GM23248 (cell line): ENCODE measurements at regions not wholly inside any gene's neighbourhood (a gene's known extent, or its start where the extent isn't known, plus 50 kb on each side); places are given as distances from the start of the nearest gene placed in this dataset.

Experiments used
- DNase-seq: peaks from one replicate; pipeline ENCODE4 v3.0.0-alpha.2; 2015
- H2AFZ ChIP-seq: fragments of 200-600 bp; sonication (generic); 2 replicates; pipeline ENCODE4 v1.6.1; 2016; ENCODE audit warnings: antibody characterized with exemption
- H3F3A ChIP-seq: fragments of 200-600 bp; sonication (generic); 2 replicates; pipeline ENCODE4 v1.6.1; 2016; ENCODE audit warnings: mild to moderate bottlenecking, antibody characterized with exemption, mixed run types; ENCODE audit not compliant: insufficient read depth
- H3K27ac ChIP-seq: fragments of 200-600 bp; sonication (generic); 2 replicates; pipeline ENCODE4 v1.5.1; 2016; ENCODE audit warnings: mild to moderate bottlenecking
- H3K27me3 ChIP-seq: fragments of 200-600 bp; sonication (generic); replicated peaks from 2 replicates; pipeline ENCODE4 v1.6.1; 2016; ENCODE audit warnings: mild to moderate bottlenecking; ENCODE audit not compliant: insufficient read depth
- H3K36me3 ChIP-seq: fragments of 200-600 bp; sonication (generic); 2 replicates; pipeline ENCODE4 v1.6.1; 2016; ENCODE audit warnings: low read depth, mild to moderate bottlenecking
- H3K4me1 ChIP-seq: fragments of 200-600 bp; sonication (generic); 2 replicates; pipeline ENCODE4 v1.6.1; 2016; ENCODE audit warnings: mild to moderate bottlenecking; ENCODE audit not compliant: insufficient read depth
- H3K4me2 ChIP-seq: fragments of 200-600 bp; sonication (generic); one replicate; pipeline ENCODE4 v1.6.1; 2016; ENCODE audit warnings: mild to moderate bottlenecking; ENCODE audit not compliant: unreplicated experiment
- H3K4me3 ChIP-seq: fragments of 200-600 bp; sonication (generic); 2 replicates; pipeline ENCODE4 v1.5.1; 2016; ENCODE audit warnings: mild to moderate bottlenecking
- H3K79me2 ChIP-seq: fragments of 200-600 bp; sonication (generic); 2 replicates; pipeline ENCODE4 v1.6.1; 2016; ENCODE audit warnings: mild to moderate bottlenecking; ENCODE audit not compliant: insufficient read depth
- H3K9ac ChIP-seq: fragments of 200-600 bp; sonication (generic); 2 replicates; pipeline ENCODE4 v1.6.1; 2016; ENCODE audit warnings: mild to moderate bottlenecking
- H3K9me2 ChIP-seq: fragments of 200-600 bp; sonication (generic); 2 replicates; pipeline ENCODE4 v1.6.1; 2016; ENCODE audit warnings: mixed run types, mild to moderate bottlenecking, moderate library complexity; ENCODE audit not compliant: insufficient read depth
- H3K9me3 ChIP-seq: fragments of 200-600 bp; sonication (generic); one replicate; pipeline ENCODE4 v1.6.1; 2017; ENCODE audit warnings: low read depth
- H4K20me1 ChIP-seq: fragments of 200-600 bp; sonication (generic); 2 replicates; pipeline ENCODE4 v1.6.0; 2016; ENCODE audit not compliant: insufficient read depth
- EZH2 ChIP-seq: fragments of 200-600 bp; sonication (generic); IDR thresholded peaks from 2 replicates; pipeline ENCODE4 v1.6.1; 2018; ENCODE audit warnings: antibody characterized with exemption, mild to moderate bottlenecking; ENCODE audit not compliant: insufficient read depth, poor library complexity, severe bottlenecking
- EZH2phosphoT487 ChIP-seq: fragments of 200-600 bp; sonication (generic); IDR thresholded peaks from 2 replicates; pipeline ENCODE4 v1.6.1; 2018; ENCODE audit warnings: antibody characterized with exemption, moderate library complexity, mild to moderate bottlenecking, low read depth; ENCODE audit not compliant: insufficient read depth
- WGBS, 2 experiments: methylation state at CpG; one replicate each; pipeline ENCODE4 v1.1.6; 2015 to 2017; ENCODE audit warnings: low lambda C conversion rate in 2 of 2, low coverage in 1 of 2; ENCODE audit errors: missing lambda C conversion rate in 2 of 2; 5-methylcytosine and 5-hydroxymethylcytosine counted together
- in situ Hi-C: fragments of 300-500 bp; cut with MboI; formaldehyde crosslinking; loops from 2 replicates; pipeline ENCODE4 v1.15.0; 2020

DNA sequence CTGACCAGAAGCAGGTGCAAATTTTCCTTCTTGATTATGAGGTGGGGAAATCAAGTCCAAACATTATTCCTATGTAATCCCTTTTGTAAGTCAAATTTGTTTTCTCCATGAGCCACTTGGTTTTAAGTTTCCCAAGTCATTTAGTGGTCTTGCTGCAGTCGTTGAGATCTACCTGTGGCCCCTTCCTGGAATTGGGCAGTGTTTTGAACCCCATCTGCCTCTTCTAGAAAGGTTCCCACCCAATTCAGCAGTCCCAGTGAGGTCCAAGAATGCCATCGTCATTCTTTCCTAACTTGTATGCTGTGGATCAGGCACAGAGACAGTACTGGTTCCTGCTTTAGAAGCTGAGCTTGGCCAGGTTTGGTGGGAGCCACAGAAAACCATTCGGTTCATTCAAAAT, 77.8 kb upstream of the GNAZ start:
- Histone ChIP-seq H3K27me3 (0 out of 2 replicates have a peak, but pooled peaks cover 5% of the 10 kb centered on the region), H3K4me2 (no peak overlapping the region), H3K79me2 (no peaks in the 10 kb centered on the region), H3K36me3 (no peaks in the 10 kb centered on the region), H3K9me3 (no peaks in the 10 kb centered on the region), H3F3A (no peaks in the 10 kb centered on the region), H3K27ac (no peak overlapping the region), H3K9me2 (no peaks in the 10 kb centered on the region), H3K4me1 (no peaks in the 10 kb centered on the region), H3K9ac (no peak overlapping the region), H4K20me1 (no peaks in the 10 kb centered on the region), H2AFZ (no peak overlapping the region), H3K4me3 (no peak overlapping the region)
- in situ Hi-C loops = no loop called here
- WGBS, 2 experiments = 21 to 30% methylated on average over 3 of the region's 3 CpGs
- DNase-seq = no peak
- no peak for TF ChIP-seq EZH2phosphoT487

DNA sequence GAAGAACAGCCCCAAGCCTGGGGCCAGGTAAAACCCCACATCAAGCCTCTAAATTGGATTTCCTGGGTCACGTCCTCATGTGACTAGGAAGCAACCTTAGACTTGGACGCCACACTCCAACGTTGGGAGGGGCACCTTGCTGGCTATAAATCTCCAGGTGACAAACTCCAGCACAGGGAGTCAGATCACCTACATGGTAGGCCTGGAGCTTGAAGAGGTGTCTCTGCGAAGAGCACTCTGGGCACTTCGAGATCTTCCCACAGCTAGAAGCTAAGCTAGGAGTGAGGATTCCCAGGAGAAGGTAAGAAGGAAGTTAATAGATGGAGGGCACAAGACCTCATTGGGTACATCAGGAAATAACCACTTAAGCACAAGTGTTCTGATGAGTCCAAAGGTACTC, 77.1 kb upstream of the GNAZ start:
- no peaks in the 10 kb centered on the region for H3F3A ChIP-seq
- H4K20me1 ChIP-seq = no peaks in the 10 kb centered on the region
- H3K4me1 ChIP-seq = no peaks in the 10 kb centered on the region
- H3K4me2 ChIP-seq = no peak overlapping the region
- H3K27ac ChIP-seq = no peak overlapping the region
- WGBS, 2 experiments = 44 to 47% methylated on average over 5 of the region's 5 CpGs
- H3K79me2 ChIP-seq = no peaks in the 10 kb centered on the region
- no peaks in the 10 kb centered on the region for H3K36me3 ChIP-seq
- DNase-seq = no peak
- TF ChIP-seq EZH2phosphoT487 (no peak), EZH2 (no peak)
- in situ Hi-C loops = no loop called here
- no peak overlapping the region for H3K4me3 ChIP-seq
- H3K9me2 ChIP-seq = no peaks in the 10 kb centered on the region
- H3K9me3 ChIP-seq = no peaks in the 10 kb centered on the region
- H3K27me3 ChIP-seq = 0 out of 2 replicates have a peak, but pooled peaks cover 5% of the 10 kb centered on the region
- H2AFZ ChIP-seq = no peak overlapping the region
- no peak overlapping the region for H3K9ac ChIP-seq

DNA sequence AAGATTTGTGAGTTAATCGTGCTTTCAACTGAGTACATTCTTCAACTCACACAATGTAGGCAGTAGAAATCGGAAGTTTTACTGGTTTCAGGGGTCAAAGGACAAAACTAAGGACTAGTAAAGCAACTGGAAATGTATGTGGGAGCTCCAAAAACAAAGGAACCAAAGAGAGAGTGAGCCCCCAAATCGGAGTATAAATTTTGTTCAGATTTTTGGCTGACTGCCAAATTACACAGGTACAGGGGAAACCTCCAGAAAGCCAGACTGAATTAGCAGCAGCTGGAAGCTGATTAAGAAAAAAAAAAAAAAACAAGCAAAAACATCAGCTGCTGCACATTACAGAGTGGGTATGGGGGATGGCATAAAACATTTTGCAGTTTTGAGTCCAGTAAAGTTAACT, 75.2 kb upstream of the GNAZ start:
- no peaks in the 10 kb centered on the region for H4K20me1 ChIP-seq
- in situ Hi-C loops = no loop called here
- 0 out of 2 replicates have a peak, but pooled peaks cover 5% of the 10 kb centered on the region for H3K27me3 ChIP-seq
- no peaks in the 10 kb centered on the region for H3K9me2 ChIP-seq
- H3K4me3 ChIP-seq = no peak overlapping the region
- H3F3A ChIP-seq = no peaks in the 10 kb centered on the region
- no peak overlapping the region for H3K27ac ChIP-seq
- no peak overlapping the region for H3K4me2 ChIP-seq
- 10 to 12% methylated on average over 3 of the region's 3 CpGs for WGBS, 2 experiments
- no peaks in the 10 kb centered on the region for H3K79me2 ChIP-seq
- no peaks in the 10 kb centered on the region for H3K36me3 ChIP-seq
- H3K9ac ChIP-seq = no peak overlapping the region
- H2AFZ ChIP-seq = no peak overlapping the region
- H3K4me1 ChIP-seq = no peaks in the 10 kb centered on the region
- TF ChIP-seq EZH2 (no peak), EZH2phosphoT487 (no peak)
- DNase-seq = no peak
- no peaks in the 10 kb centered on the region for H3K9me3 ChIP-seq

DNA sequence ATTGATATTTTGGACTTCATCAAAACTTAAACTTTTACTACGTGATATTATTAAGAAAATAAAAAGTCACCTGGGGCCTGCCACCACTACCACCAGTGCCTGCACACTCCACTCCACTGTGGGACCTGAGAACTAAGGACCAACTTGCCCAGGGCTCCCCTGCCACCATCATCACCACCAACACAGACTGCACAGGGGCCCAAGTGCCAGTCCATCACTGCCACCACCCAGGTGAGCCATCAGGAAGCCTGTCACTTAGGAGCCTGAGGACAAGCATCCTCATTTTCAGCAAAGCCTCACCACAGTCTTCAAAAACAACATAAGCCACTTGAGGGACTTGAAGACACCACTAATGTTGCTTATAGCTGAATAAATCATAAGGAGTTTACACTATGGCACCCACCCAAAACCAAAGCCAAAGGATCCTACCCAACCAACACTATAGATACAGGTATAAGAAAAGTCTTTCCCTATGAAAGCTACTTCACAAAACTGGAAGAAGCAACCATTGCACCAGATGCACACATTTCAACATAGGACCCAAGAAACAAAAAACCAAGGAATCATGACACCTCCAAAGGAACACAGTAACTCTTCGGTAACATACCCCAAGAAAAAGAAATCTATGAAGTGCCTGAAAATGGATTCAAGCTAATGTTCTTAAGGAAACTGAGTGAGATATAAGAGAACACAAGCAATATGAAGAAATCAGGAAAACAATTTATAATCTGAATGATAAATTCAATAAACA, 73.6 kb upstream of the GNAZ start:
- TF ChIP-seq EZH2 = no peak
- TF ChIP-seq EZH2phosphoT487 = no peak
- Histone ChIP-seq H3K4me1 (no peaks in the 10 kb centered on the region), H3K9me2 (no peaks in the 10 kb centered on the region), H3K4me3 (no peak overlapping the region), H3K36me3 (no peaks in the 10 kb centered on the region), H3K4me2 (no peak overlapping the region), H3K9me3 (no peaks in the 10 kb centered on the region), H3F3A (no peaks in the 10 kb centered on the region), H2AFZ (no peak overlapping the region), H3K27me3 (0 out of 2 replicates have a peak, but pooled peaks cover 5% of the 10 kb centered on the region), H3K9ac (no peak overlapping the region), H4K20me1 (no peaks in the 10 kb centered on the region), H3K79me2 (no peaks in the 10 kb centered on the region), H3K27ac (no peak overlapping the region)
- DNase-seq = no peak
- in situ Hi-C loops = no loop called here
- WGBS, 2 experiments = 40 to 53% methylated on average over 2 of the region's 2 CpGs
